ENCODE measurements at regions not wholly inside any gene's neighbourhood (a gene's known extent, or its start where the extent isn't known, plus 50 kb on each side); places are given as distances from the start of the nearest gene placed in this dataset.

DNA sequence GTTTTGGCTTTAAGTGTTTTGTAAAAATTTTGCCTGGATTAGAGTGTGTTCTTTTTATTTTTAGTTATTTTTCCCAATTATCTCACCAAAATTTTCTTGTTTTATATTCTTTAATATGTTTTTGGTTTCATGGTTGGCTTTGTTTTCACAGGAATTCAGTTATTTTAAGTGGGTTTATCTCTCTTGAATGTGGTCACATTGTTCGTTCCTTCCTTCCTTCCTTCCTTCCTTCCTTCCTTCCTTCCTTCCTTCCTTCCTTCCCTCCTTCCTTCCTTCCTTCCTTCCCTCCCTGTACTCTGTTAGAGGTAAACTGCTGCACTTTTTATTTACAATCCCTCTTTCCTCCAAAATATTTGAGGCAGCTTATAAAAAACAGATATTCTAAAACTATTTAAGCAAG lies 672.9 kb upstream of the CITED2 start (continued):
- TF ChIP-seq PHF20 (IDR thresholded peaks at IDR 0.05; ENCODE audit: partially characterized antibody) (no peak), CBX1 (IDR thresholded peaks at IDR 0.05; ENCODE audit: low read depth) (no peak), SRSF3 (IDR thresholded peaks at IDR 0.05; ENCODE audit: insufficient read depth, low read length) (no peak), HCFC1 (IDR thresholded peaks at IDR 0.05; ENCODE audit: low read depth, low read length) (no peak), MGA (IDR thresholded peaks at IDR 0.05) (no peak), HEY1 (CRISPR knock-in tag; IDR thresholded peaks at IDR 0.05; ENCODE audit: borderline replicate concordance) (no peak)
- TF ChIP-seq, protein P1, sequence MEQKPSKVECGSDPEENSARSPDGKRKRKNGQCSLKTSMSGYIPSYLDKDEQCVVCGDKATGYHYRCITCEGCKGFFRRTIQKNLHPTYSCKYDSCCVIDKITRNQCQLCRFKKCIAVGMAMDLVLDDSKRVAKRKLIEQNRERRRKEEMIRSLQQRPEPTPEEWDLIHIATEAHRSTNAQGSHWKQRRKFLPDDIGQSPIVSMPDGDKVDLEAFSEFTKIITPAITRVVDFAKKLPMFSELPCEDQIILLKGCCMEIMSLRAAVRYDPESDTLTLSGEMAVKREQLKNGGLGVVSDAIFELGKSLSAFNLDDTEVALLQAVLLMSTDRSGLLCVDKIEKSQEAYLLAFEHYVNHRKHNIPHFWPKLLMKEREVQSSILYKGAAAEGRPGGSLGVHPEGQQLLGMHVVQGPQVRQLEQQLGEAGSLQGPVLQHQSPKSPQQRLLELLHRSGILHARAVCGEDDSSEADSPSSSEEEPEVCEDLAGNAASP (IDR thresholded peaks at IDR 0.05) = no peak

Measured in K562 (cell line).